Right forelimb (tissue), 1 donor: ENCODE measurements at regions not wholly inside any gene's neighbourhood (a gene's known extent, or its start where the extent isn't known, plus 50 kb on each side); places are given as distances from the start of the nearest gene placed in this dataset.

Experiments
- DNase-seq: peaks from one replicate; pipeline ENCODE4 v3.0.0-alpha.2; 2018

DNA sequence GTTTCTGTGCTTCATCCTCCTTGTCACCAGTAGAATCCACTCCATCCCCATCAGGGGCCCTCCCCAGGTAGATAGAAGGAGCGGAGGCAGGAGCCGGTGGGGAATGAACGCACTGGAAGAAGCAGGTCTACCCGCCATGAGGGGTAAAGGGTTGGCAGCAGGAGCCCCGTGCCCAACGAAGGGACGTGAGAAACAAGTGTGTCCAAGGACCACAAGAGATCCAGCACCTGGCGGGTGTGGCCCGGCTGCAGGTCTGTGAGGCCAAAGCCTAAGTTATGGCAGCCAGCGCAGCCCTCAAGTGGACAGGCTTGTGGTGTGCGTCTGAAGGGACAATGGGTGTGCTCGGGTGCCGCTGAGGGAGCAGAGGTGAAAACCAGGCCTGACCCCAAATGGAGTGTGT is 94.3 kb downstream of the IRX2 start:
- DNase-seq: no peak

DNA sequence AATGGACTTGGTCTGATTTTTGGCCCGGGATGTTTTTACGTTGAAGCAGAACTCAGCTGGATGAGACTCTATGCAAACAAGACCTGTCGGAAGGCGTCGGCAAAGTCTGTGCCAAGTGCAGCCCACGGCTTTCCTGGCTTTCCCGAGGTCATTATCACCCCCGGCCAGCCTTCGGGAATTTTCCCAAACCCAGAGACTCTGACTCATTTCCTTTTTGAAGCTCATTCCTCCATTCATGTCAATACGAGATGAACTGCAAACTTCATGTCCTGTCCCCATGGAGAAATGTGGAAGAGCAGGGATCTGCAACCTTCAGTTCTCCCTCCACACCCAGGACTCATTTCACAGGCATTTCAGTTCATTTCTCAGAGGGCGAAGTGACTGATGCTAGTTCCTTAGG is 95.3 kb downstream of the IRX2 start:
- no peak for DNase-seq

DNA sequence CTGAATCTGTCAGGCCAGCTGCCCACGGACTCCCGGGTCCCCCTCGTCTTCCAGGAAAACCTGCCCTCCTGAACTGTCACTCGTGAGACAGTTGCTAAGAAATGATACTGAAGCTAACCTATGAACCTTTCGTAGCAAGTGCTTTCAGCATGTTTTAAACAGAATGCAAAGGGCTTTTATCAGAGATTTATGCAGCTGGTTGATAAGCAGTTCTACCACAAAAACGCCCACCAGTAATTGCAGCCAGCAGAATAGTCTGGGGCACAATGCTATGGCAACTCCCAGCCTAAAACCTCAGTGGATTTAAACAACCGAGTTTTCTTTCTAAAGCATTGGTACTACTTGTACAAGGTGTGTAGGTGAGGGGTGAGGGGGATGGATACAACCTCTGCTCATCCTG is 97.5 kb downstream of the IRX2 start:
- no peak for DNase-seq

GRCh38 chr5:2651116-2651515 is 100.4 kb downstream of the IRX2 start:
- no peak for DNase-seq

GRCh38 chr5:2642684-2643345 is 108.7 kb downstream of the IRX2 start:
- DNase-seq: no peak

DNA sequence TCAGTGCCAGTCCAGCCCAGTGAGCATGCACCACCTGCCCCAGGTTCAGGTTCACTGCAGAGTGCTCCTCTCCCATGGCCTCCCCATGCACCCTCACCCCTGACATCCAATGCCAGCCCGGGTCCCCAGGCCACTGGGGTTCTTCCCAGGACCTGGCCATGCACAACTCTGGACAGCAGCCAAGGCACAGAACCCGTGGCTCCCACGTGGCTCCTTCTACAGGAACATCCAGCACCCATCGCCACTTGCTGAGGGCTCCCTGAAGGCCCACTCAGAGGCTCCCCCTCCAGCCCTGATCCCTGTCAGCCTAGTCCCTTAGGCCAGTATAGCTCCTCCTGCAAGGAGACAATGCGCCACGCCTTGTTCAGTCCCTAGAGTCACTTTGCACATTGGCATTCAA is 110.8 kb downstream of the IRX2 start:
- no peak for DNase-seq

DNA sequence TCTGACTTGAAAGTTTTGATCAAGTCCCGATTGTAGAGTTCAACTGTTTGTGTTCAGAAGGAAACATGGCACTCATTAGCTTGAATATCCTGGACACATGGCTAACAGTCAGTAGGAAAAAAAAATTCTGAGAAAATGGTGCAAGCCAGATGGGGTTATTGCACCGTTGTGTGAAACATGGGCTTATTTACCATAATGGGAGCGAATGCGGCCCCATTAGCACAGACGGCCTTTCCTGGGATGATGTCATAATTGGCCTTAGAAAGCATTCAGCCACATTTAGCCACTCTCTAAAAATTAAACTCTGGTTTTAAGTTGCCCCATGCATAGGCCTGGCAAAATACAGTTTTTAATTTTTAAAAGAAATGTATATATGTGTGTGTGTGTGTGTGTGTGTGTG is 112.1 kb downstream of the IRX2 start:
- DNase-seq: no peak

GRCh38 chr5:2634399-2635176 is 116.9 kb downstream of the IRX2 start:
- DNase-seq: no peak

GRCh38 chr5:2633992-2634391 is 117.5 kb downstream of the IRX2 start:
- no peak for DNase-seq

DNA sequence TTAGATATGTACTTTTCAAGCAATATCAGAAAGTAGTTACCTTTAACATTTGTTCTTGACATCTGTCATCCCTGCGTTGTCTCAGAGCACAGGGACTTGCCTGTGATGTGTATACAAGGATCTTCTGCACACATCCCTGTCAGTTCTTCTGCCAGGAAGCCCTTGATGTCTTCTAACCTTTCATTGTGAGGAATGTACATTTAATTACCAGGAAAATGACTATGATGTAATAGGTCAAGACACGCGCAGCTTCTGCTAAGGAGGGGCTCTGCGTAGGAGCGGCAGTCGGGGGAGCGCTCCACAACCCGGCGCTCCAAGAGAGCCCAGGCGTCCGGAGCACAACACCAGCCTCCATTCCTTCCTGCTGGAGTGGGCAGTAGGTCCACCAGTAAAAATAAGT is 119.7 kb downstream of the IRX2 start:
- no peak for DNase-seq

DNA sequence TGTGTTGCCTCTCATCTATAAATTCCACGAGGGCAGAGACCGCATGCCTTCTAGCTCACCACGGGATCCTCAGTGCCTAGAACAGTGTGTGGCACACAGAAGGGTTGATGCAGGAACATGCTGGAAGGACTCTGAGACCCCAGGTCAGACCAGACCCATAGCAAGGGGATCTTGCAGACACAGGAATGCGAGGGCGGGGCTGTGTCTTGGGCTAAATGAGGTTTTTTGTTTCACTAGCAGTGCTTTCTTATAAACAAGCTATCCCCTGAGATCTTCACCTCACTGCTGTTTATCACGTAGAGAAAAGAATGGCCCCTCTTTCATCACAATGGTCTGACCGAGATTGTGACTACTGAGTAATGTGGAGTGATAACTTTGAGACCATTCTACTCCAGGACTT is 122.4 kb downstream of the IRX2 start:
- no peak for DNase-seq

DNA sequence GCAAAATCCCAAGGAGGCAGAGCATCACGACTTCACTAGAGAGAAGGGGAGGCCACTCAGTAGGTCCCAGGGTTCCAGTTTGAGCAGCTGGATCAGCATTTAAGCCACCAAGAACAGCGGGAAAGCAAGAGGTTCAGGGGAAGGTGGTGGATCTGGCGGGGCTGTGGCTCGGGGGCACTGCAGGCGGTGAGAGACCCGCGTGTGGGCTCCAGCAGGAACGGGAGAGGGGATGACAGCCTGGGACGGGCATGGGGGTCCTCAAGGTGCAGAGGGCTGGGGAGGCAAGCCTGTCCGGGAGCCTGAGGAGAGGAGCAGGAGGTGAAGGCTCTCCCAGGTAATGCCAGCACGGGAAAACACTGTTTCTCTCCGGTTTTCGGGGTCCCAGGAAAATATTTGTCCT is 123.6 kb downstream of the IRX2 start:
- no peak for DNase-seq

- DNase-seq: no peak
Measured at GRCh38 chr5:2626572-2626971, 124.9 kb downstream of the IRX2 start.

GRCh38 chr5:2622866-2623265 is 128.6 kb downstream of the IRX2 start:
- no peak for DNase-seq

DNA sequence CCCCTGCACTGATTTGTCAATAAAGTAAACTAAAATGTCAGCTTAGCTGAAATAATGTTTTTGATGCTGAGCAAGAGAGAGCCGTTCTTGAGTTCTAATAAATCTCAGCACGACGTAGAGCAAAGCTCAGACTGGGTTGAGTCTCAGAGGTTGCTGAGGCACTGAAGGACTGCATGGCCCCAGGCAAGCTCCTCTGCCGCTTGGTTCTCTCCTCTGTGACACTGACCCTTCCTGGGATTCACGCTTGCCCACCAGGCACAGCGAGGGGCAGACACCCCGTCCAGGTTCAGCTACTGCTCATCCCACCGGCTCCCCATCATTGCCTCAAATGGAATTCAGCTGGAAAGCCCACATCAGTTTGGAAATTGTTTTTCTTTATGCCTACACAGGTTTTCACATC is 129.8 kb downstream of the IRX2 start:
- DNase-seq: no peak

- no peak for DNase-seq
Measured at GRCh38 chr5:2619216-2619615, 132.3 kb downstream of the IRX2 start.

DNA sequence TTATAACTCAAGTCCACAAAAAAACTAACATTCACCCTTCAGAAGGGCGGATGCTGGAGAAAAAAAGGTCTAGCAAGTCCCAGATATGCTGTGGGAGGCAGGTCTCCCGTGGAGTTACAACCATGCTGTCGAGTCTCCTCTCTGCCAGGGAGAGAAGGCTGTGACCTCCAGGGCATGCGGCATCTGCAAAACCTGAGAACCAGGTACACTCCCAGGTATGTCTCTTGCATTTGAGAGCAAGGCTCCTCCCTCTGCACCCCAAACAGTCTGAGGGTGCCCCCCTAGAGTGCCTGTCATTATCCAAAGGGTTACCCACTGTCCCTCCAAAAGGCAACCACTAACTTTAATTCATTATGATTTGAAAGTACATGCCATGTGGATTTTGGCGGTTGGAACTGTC is 134.0 kb downstream of the IRX2 start:
- no peak for DNase-seq

GRCh38 chr5:2615917-2616316 is 135.6 kb downstream of the IRX2 start:
- DNase-seq: no peak

- DNase-seq: no peak
Measured at GRCh38 chr5:2614571-2614970, 136.9 kb downstream of the IRX2 start.

GRCh38 chr5:2611659-2612058 is 139.8 kb downstream of the IRX2 start:
- DNase-seq: no peak

GRCh38 chr5:2610986-2611385 is 140.5 kb downstream of the IRX2 start:
- no peak for DNase-seq

- no peak for DNase-seq
Measured at GRCh38 chr5:2608391-2608790, 143.1 kb downstream of the IRX2 start.

- DNase-seq: no peak
Measured at GRCh38 chr5:2607598-2607997, 143.9 kb downstream of the IRX2 start.

DNA sequence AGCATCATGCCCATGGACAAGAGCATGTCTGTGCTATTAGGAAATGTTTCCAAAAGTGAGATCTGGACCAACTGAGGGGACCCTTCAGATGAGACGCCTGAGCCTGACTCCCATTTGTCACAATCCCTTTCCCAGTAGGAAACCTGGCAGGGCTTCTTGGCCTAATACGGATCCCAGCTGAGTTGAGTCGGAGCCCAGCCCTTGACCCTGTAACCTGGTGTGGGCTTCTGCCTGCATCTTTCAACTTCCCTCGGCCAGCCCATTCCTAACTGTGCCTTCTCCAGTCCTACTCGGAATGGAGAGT is 148.3 kb downstream of the IRX2 start:
- no peak for DNase-seq
